ENCODE measurements at regions not wholly inside any gene's neighbourhood (a gene's known extent, or its start where the extent isn't known, plus 50 kb on each side); places are given as distances from the start of the nearest gene placed in this dataset.

DNA sequence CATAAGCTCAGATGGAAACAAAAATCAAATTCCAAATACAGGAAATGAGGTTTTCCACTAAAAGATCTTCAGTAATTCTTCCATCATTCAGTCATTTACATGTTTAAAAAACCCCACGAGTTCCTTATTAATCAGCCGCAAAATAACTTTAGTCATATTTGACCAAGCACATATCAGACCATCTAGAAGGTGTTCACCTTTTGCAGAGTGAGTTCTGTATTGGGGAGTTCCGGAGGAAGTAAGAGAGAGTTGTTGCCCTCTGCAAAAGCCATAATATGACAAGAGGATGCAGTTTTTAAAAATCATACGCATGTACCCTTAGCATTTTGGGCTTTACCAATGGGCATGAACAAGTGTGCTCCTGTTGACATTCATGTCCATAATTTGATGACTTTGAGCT is 61.6 kb downstream of the CCR1 start:
- DNase-seq (ENCODE audit: low spot score), result no peak

DNA sequence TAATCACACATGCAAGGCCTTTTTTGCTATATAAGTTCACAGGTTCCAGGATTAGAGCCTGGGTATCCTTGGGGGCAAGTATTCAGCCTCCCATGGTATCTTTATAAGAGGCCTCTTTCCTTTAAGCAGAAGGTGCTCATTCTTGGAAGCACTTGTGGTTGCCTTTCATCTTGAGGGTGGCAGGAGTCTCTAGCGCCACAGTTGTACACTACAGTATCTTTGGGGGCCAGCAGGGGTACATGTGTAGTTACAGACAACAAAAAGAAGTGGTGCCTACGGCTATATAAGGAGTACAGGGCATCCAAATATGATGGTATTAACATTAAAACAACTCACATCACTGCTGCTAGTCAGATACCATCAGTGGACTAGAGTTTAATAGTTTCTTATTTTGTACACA is 62.1 kb downstream of the CCR1 start:
- DNase-seq (ENCODE audit: low spot score), result no peak

DNA sequence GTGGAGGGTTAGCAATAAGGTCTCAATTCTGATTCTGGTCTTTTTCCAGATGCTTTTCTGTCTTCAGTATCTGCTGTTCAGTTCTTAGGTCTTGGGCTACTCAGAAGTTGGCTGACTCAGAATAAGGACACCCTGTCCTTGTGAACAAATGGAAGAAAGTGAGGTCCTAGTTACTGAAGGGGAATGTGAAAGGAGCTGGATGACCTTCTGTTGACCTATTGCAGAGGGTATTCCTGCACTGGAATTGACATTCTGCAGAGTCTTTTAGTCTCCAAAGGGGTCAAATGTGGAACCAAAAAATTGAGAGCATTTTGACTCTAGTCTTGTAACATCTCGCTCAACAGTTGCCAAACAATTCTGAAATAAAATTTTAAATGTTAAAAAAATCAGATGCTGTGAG is 63.0 kb downstream of the CCR1 start:
- DNase-seq (ENCODE audit: low spot score), result no peak

DNA sequence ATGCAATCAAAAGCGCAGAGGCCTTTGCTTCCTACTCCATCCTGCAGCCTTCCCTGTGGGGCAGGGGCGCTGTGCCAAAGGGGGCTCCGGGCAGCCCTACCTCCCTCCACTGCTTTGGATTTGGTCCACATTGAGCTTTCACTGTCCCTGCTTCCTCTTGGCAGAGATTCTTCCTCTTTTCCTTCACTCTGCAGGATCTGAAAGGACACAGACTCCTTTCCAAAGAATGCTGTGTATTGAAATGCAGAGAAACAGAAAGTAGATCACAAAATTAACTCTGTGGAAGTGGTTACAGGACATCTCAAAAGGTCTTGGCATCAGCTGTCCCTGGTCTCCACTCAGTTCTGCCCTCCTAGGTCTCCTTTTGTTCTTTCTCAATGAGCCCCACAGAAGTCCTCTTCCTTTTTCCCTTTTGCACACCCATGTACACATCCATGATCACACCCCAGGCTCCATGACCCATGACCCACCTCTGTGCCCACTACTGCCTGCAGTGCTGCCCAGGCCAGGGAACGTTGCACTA is 64.1 kb downstream of the CCR1 start:
- DNase-seq (ENCODE audit: low spot score), result no peak

DNA sequence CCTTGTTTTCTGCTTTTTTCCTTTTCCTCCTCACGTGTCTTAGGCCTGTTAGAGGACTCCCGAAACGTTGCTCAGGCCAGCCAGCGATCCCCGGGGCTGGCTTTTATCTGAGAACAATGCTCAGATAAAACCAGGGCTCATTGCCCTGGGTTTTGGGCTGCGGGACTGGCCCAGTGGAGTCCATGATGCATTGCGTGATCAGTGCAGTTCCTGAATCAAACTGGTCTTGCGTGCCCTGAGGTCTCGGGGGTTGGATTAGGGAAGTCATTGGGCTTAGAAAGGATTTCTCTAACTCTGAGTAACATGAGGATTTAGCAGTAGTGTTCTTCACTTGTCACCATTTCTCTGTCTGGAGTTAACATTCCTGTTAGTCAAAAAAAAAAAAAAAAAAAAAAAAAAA is 66.3 kb downstream of the CCR1 start:
- no peak for DNase-seq (ENCODE audit: low spot score)

GRCh38 chr3:46138581-46138980 is 69.5 kb downstream of the CCR1 start:
- DNase-seq (ENCODE audit: low spot score), result no peak

DNA sequence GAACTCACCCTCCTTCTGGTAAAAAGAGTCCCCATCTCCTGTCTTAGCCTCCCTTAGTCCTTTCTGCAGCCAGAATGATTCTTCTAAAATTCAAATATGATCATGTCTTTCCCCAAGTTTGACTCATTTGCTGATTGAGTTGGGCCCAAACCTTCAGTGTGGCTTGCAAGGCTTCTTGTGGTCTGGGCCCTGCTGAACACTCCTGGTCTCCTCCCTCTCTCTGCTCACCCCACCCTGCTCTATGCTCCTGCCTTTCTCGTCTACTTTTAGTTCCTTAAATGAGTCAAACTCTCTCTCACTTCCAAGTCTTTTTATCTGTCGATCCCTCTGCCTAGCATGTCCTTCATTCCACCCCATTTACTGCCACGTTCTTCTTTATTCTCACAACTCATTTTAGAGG is 72.6 kb downstream of the CCR1 start:
- no peak for DNase-seq (ENCODE audit: low spot score)

GRCh38 chr3:46133285-46133684 is 74.8 kb downstream of the CCR1 start:
- DNase-seq (ENCODE audit: low spot score), result no peak

DNA sequence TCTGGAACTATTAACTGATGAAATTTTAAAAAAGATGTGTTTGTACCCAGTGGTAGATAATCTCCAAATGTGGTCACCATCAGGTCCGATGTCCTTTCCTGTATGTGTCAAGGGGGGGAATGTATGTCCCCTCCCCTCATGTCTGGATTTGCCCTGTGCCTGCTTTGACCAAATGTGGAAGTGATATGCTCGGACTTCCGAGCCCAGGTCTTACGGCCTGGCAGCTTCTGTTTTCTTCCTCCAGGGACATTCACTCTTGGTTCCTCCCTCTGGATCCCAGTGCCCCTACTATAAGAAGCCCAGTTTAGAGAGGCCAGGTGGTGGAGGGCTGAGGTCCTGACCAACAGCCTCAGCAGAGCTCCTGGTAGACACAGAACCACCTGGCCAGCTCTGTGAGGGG is 75.5 kb downstream of the CCR1 start:
- no peak for DNase-seq (ENCODE audit: low spot score)

DNA sequence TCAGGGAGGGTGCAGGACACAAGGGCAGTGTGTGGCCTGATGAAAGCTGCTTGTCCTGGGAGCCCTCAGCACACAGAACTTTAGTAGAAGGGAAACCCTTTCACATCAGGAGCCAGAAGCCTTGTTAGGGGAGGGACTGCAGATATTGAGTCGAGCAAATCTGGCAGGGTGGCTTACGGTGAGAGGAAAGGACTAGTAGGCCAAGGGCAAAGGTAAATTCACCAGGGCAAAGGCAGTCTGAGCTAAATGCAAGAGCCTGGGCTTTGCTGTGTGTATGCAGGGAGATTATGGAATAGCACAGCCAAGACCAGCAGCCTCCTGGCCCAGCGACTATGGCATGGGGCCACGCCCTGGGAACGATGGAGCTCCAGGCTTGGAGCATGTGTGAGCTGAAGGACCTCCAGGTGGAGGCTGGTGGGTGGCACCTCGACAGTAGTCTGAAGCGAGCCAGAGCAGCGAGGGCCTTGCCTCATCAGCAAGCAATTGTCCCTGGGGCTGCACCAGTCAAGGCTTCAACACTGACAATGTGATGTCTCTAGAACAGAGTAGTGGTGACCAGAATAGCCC is 76.1 kb downstream of the CCR1 start:
- no peak for DNase-seq (ENCODE audit: low spot score)

- no peak for DNase-seq (ENCODE audit: low spot score)
These were observed 77.3 kb downstream of the CCR1 start for GRCh38 chr3:46130631-46131310.

DNA sequence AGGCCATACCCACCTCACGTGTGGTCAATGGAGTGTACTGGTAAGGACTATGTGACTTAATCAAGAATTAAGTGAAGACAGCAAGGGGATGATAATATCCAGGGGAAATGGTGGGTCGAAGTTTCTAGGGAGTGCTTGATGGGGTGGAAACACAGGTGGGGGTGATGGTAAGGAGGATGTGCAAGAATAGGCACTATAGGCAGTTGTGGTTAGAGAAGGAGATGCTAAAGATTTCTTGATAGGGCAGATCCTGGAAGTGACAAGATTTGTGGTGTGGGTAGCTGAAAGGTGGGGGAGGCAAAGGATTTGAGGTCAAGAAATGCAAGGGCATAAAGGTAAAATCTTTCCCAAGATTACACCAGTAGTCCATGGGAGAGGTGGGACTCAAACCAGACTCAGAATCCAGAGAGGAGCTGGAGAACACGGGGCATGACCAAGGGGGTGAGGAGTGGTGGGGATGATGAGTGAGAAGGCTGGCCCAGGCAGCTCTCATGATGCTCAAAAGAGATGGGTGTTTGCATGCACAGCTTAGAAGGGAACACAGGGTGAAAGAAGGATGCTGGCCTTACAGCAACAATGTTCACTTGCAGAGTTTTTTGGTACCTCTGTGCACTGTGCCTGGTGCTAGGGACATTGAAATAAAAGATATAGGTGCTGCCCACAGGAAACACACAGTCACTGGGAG is 78.4 kb downstream of the CCR1 start:
- DNase-seq (ENCODE audit: low spot score), result no peak

DNA sequence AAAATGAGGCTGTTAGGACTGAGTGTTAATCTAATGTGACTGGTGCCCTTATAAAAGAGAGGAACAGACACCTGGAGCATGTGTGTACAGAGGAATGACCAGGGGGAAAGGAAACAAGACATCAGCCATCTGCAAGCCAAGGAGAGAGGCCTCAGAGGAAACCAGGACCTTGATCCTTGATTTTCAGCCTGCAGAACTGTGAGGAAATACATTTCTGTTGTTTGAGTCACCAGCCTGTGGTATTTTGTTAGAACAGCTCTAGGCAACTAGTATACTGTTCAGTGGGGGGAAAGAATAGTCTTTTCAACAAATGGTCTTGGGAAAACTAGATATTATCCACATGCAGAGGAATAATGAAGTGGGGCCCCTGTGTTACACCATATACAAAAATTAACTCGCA is 80.6 kb downstream of the CCR1 start:
- DNase-seq (ENCODE audit: low spot score), result peak; percentile 37

- no peak for DNase-seq (ENCODE audit: low spot score)
These were observed 83.6 kb downstream of the CCR1 start for GRCh38 chr3:46124216-46125177.

DNA sequence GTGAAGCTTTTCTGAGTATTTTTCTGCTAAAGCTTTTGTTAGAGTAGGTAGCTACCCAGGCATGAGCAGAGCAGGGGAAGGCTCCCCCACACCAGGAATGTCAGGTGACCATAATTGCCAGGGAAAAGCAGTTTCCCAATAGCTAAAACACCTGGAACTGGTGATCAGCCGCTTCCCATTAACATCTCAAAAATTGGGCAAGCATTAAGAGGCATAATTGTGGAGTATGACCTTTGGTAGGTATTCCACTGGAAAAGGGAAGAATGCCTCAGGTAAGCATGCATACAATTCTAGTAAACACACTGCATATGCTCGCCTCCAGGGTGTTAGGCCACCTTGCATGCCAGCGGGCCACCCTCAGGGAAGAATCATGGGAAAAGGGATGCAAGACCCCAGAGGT is 84.5 kb downstream of the CCR1 start:
- DNase-seq (ENCODE audit: low spot score), result no peak

- DNase-seq (ENCODE audit: low spot score), result no peak
These were observed 86.0 kb downstream of the CCR1 start for GRCh38 chr3:46122091-46122490.

DNA sequence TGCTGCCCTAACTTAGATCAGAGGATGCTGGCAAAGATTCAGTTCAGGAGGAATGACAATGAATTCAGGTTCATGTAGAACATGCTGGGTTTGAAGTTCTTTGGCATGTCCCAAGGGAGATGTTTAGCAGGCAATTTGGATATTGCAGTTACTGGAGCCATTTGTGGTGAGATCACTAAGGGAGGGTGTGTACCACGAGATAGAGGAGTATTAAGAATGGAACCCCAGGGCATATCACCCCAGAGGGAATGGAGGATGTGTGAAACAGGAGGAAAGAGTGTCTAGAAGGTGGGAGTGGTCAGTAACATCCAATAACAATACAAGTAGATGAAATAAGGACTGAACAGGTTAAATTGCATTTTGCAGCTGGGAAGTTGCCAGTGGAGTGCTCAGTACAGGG is 87.1 kb downstream of the CCR1 start:
- DNase-seq (ENCODE audit: low spot score), result no peak

DNA sequence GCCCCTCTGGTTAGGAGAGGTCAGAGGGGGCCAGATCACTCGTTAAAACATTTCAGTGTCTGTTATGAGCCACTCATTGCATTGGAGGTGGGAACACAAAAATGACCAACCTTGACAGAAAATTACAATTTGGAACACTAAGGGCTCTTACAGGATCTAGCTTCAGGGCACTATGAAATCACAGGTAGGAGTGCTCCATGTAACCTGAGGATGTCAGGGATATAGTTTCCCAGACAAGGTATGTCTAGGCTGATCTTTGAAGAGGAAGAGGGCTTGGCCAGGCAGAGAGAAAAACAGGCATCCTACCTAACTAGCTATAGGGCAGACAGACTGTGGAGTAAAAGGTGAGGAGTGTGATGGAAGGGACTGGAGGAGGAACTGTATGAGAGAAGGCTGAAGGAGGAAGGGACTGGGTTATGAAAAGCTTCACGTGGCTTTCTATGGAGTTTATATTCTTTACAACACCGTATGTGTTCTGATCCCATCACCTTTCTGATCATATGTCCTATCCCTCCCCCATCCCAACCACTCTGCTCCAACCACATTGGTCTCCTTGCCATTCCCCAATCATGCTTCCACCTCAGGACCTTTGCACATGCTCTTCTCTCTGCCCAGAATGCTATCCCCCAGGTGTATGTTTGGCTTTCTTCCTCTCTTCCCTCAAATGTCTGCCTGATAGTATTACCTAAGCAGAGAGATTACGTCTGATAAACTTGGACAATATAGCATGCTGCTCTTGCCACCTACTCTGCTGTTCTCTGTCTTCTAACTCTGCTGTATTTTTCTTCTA is 88.2 kb downstream of the CCR1 start:
- DNase-seq (ENCODE audit: low spot score), result no peak

- DNase-seq (ENCODE audit: low spot score), result no peak
These were observed 88.9 kb downstream of the CCR1 start for GRCh38 chr3:46119253-46119652.

DNA sequence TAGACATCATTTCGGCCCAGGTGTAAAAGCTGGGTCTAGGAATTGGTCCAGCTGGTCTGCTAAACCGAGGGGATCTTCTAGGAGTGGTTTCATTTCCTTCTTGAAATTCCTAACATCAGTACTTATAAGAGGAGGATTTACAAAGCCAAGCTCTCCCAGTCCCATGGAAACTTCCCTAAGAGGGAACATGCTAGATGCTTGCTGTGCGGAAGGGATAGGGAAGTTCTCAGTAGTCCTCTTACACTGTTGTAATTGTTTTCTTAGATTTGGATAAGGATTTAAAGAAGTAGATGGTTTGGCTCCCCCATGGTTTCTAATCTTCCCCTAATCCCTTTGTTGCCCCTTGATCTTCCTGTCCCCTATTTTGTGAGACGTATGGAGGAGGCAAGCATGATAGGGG is 89.7 kb upstream of the XCR1 start:
- no peak for DNase-seq (ENCODE audit: low spot score)

GRCh38 chr3:46114323-46114988 is 87.2 kb upstream of the XCR1 start:
- no peak for DNase-seq (ENCODE audit: low spot score)
